Sigmoid colon (tissue), 6 donors: ENCODE measurements at regions not wholly inside any gene's neighbourhood (a gene's known extent, or its start where the extent isn't known, plus 50 kb on each side); places are given as distances from the start of the nearest gene placed in this dataset.

Experiments
- DNase-seq: peaks from one replicate; pipeline ENCODE4 v3.0.0-alpha.2; 2019
- H3K27ac ChIP-seq, 4 donors: fragments of 200-600 bp; sonication (generic); one replicate each; pipeline ENCODE4 v1.5.1; 2016 to 2019; ENCODE audit warnings: mild to moderate bottlenecking in 1 of 4
- H3K27me3 ChIP-seq, 3 donors: fragments of 200-600 bp; sonication (generic); one replicate each; pipeline ENCODE4 v1.5.1; 2019; ENCODE audit warnings: mild to moderate bottlenecking in 1 of 3
- H3K36me3 ChIP-seq, 4 donors: fragments of 200-600 bp; sonication (generic); one replicate each; pipeline ENCODE4 v1.5.1; 2016 to 2019
- H3K4me1 ChIP-seq, 4 donors: fragments of 200-600 bp; sonication (generic); one replicate each; pipeline ENCODE4 v1.5.1; 2017 to 2019
- H3K4me3 ChIP-seq, 4 donors: fragments of 200-600 bp; sonication (generic); one replicate each; pipeline ENCODE4 v1.5.1; 2017 to 2019; ENCODE audit warnings: mild to moderate bottlenecking in 2 of 4, moderate library complexity in 1 of 4
- H3K9me3 ChIP-seq, 4 donors: fragments of 200-600 bp in 3 of 4; sonication (generic) in 3 of 4; one replicate each; pipeline versions ENCODE4 v1.5.1 to v1.6.1; 2013 to 2019
- EP300 ChIP-seq, 4 donors: sonication (generic); formaldehyde crosslinking; IDR thresholded peaks; one replicate each; pipeline ENCODE4 v1.6.1; 2017; ENCODE audit warnings: antibody characterized with exemption in 4 of 4
- POLR2A ChIP-seq, 2 donors: fragments of 450-650 bp; IDR thresholded peaks; one replicate each; pipeline ENCODE4 v1.6.1; 2016; ENCODE audit warnings: antibody characterized with exemption in 2 of 2, mild to moderate bottlenecking in 2 of 2, moderate library complexity in 2 of 2
- POLR2AphosphoS5 ChIP-seq, 4 donors: sonication (generic); formaldehyde crosslinking; IDR thresholded peaks; one replicate each; pipeline ENCODE4 v1.6.1; 2017; ENCODE audit warnings: antibody characterized with exemption in 4 of 4
- WGBS, 2 donors: extraction: QIAGEN DNeasy Blood & Tissue Kit; methylation state at CpG; one replicate each; pipeline ENCODE4 v1.1.7; 2013; 5-methylcytosine and 5-hydroxymethylcytosine counted together
- intact Hi-C: fragments of 100-400 bp; cut with DNase I; formaldehyde crosslinking; loops from one replicate; pipeline ENCODE4 v1.15.1; 2023
- TF ChIP-seq, protein P1 (sequence below), 4 experiments: fragments of 450-650 bp in 3 of 4; fragments of 200-600 bp in 1 of 4; IDR thresholded peaks; one replicate each; pipeline ENCODE4 v1.5.1; 2016 to 2019; ENCODE audit warnings: antibody characterized with exemption in 4 of 4, mild to moderate bottlenecking in 3 of 4, moderate library complexity in 2 of 4
- donor health status: healthy with polysubstance abuse.
- donor health status: healthy.

DNA sequence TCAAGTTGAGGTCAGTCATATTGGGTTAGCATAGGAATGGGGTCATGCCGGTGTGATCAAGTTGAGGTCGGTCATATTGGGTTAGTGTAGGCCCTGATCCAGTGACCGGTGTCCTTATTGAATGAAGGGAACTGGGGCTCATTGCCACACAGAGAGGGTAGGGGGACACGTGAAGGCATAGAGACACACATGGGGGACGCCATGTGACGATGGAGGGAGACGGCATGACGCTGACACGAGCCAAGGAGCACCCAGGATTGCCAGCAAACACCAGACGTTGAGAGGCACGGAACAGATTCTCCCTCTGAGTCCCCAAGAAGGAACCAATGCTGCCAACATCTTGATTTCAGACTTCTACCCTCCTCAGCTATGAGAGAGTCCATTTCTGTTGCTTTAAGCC is 136.9 kb upstream of the ZBTB40 start:
- 91 to 92% methylated on average over 11 of the region's 11 CpGs for WGBS, 2 donors
- no peaks in the 10 kb centered on the region for H3K9me3 ChIP-seq
- H3K27ac ChIP-seq = no peak overlapping the region
- intact Hi-C loops = no loop called here
- no peaks in the 10 kb centered on the region for H3K36me3 ChIP-seq
- no peak overlapping the region for H3K4me3 ChIP-seq
- peaks cover 0 to 16% (median 0%) of the 10 kb centered on the region in 3 donors for H3K27me3 ChIP-seq
- H3K4me1 ChIP-seq = peaks cover 0 to 7% (median 0%) of the 10 kb centered on the region in 4 donors
- no peak for DNase-seq
- TF ChIP-seq EP300 (IDR thresholded peaks at IDR 0.05) (no peak), POLR2A (IDR thresholded peaks at IDR 0.05) (no peak), POLR2AphosphoS5 (IDR thresholded peaks at IDR 0.05) (no peak)
- TF ChIP-seq, protein P1, sequence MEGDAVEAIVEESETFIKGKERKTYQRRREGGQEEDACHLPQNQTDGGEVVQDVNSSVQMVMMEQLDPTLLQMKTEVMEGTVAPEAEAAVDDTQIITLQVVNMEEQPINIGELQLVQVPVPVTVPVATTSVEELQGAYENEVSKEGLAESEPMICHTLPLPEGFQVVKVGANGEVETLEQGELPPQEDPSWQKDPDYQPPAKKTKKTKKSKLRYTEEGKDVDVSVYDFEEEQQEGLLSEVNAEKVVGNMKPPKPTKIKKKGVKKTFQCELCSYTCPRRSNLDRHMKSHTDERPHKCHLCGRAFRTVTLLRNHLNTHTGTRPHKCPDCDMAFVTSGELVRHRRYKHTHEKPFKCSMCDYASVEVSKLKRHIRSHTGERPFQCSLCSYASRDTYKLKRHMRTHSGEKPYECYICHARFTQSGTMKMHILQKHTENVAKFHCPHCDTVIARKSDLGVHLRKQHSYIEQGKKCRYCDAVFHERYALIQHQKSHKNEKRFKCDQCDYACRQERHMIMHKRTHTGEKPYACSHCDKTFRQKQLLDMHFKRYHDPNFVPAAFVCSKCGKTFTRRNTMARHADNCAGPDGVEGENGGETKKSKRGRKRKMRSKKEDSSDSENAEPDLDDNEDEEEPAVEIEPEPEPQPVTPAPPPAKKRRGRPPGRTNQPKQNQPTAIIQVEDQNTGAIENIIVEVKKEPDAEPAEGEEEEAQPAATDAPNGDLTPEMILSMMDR (IDR thresholded peaks at IDR 0.05) = no peak

DNA sequence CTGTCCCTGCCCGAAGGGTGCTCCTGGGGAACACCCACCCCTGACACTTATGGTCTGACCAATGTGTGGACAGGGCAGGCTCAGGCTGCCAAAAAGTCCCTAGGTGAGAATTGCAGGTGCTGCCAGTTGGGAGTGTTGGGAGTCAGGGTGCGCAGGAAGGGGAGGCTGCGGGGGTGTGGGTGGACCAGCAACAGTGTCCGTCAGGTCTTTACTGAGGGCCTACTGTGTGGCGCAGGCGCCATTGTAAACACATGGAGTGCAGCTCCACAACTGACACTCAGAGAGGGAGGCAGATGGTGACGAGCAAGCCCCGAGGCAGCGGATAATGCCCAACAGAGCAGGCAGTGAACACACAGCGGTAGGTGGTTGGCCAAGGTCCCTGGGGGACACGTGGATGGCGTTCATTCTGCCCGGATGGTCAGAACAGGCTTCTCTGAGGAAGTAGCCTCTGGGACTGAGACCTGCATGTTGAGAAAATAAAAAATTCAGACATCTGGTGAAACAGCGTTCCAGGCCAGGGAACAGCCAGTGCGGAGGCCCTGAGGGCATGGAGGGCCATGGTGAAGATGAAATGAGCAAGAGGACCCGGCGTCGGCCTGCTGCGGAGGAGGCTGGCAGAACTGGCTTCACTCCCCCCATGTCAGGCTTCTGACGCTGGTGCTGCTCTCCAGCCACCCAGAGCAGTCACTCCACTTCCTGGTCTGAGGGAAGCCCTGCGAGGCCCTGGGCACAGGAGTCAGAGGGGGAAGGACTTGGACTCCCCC is 136.2 kb upstream of the ZBTB40 start:
- peaks cover 0 to 16% (median 0%) of the 10 kb centered on the region in 3 donors for H3K27me3 ChIP-seq
- no peak overlapping the region for H3K27ac ChIP-seq
- no peak overlapping the region for H3K4me3 ChIP-seq
- WGBS, 2 donors = 83 to 86% methylated on average over 21 of the region's 21 CpGs
- TF ChIP-seq EP300 (IDR thresholded peaks at IDR 0.05) (no peak), POLR2AphosphoS5 (IDR thresholded peaks at IDR 0.05) (no peak), POLR2A (IDR thresholded peaks at IDR 0.05) (no peak)
- TF ChIP-seq, protein P1 (IDR thresholded peaks at IDR 0.05) = no peak
- peaks cover 0 to 7% (median 0%) of the 10 kb centered on the region in 4 donors for H3K4me1 ChIP-seq
- DNase-seq = no peak
- intact Hi-C loops = no loop called here
- no peaks in the 10 kb centered on the region for H3K9me3 ChIP-seq
- H3K36me3 ChIP-seq = no peaks in the 10 kb centered on the region

DNA sequence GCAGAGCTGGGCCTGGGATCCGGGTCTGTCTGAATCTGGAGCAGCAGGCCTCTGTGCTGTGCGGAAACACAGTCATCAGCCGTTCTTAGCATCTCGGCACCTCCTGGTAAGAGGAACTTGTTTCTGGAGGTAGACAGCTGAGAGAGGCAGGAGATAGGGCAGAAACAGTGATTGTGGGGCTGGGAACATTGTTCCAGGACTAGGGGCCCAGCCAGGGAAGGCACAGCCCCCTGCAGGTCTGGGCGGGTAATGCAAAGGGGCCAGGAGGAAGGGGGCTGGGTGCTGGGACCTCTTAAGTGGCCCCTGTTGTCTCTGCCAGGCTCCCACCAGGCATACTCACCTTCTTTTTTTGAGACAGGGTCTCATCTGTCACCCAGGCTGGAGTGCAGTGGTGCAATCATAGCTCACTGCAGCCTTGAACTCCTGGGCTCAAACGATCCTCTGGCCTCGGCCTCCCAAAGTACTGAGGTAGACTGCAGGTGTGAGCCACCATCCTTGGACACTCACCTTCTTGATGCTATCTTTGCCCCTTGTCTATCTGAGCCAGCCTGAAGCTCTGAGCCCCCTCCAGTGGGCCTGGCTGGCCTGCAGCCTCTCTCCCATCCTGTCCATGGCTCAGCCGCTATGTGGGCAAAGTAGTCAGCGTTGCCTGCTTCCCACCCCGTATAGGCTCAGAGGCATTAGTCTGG is 134.3 kb upstream of the ZBTB40 start:
- Histone ChIP-seq H3K4me1 (peaks cover 0 to 7% (median 0%) of the 10 kb centered on the region in 4 donors), H3K36me3 (no peaks in the 10 kb centered on the region), H3K27me3 (peaks cover 0 to 12% (median 0%) of the 10 kb centered on the region in 3 donors), H3K9me3 (no peaks in the 10 kb centered on the region), H3K4me3 (no peak overlapping the region), H3K27ac (no peak overlapping the region)
- intact Hi-C loops = no loop called here
- TF ChIP-seq, protein P1 (IDR thresholded peaks at IDR 0.05) = no peak
- TF ChIP-seq EP300 (IDR thresholded peaks at IDR 0.05) (no peak), POLR2AphosphoS5 (IDR thresholded peaks at IDR 0.05) (no peak), POLR2A (IDR thresholded peaks at IDR 0.05) (no peak)
- no peak for DNase-seq
- 78 to 84% methylated on average over 10 of the region's 10 CpGs for WGBS, 2 donors

GRCh38 chr1:22317920-22318243 is 133.8 kb upstream of the ZBTB40 start:
- H3K27ac ChIP-seq = no peak overlapping the region
- peaks cover 0 to 12% (median 0%) of the 10 kb centered on the region in 3 donors for H3K27me3 ChIP-seq
- H3K9me3 ChIP-seq = no peaks in the 10 kb centered on the region
- H3K4me1 ChIP-seq = peaks cover 0 to 7% (median 0%) of the 10 kb centered on the region in 4 donors
- DNase-seq = no peak
- 87 to 89% methylated on average over 3 of the region's 3 CpGs for WGBS, 2 donors
- TF ChIP-seq POLR2AphosphoS5 (IDR thresholded peaks at IDR 0.05) (no peak), EP300 (IDR thresholded peaks at IDR 0.05) (no peak), POLR2A (IDR thresholded peaks at IDR 0.05) (no peak)
- H3K4me3 ChIP-seq = no peak overlapping the region
- intact Hi-C loops = no loop called here
- H3K36me3 ChIP-seq = no peaks in the 10 kb centered on the region

DNA sequence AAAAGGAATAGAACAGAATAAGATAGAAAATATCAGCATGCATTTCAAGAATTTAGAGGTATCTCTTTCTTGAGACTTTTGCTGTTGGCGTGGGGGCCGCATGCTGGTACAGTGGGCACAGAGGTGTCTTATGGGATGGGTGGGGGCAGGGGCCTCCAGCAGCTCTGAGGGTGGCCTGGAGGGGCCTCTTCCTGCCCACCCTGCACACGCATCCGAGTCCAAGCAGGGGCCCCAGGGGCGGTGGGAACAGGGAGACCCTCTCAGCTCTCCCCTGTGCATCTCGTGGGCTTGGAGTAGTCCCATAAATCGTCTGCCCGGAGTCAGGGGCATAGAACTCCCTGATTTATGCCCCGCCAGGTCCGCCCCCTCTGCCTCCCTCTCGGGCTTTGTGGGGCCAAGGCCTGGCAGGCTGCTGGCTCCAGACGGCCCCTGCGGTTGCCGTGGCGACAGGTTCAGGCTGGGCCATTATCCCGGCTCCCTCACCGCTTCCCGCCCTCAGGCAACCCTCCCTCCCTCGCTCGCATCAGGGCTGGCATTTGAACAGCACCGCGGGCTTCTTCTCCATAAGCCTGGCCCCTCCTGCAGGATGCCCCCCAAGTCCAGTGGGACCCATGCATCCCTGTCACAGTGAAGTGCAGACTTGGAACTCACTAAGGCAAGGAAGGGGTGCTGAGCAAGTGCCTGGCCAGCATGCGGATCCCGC is 133.2 kb upstream of the ZBTB40 start:
- intact Hi-C loops = no loop called here
- WGBS, 2 donors = 31 to 44% methylated on average over 24 of the region's 24 CpGs
- H3K36me3 ChIP-seq = no peaks in the 10 kb centered on the region
- TF ChIP-seq POLR2A (IDR thresholded peaks at IDR 0.05) (no peak), EP300 (IDR thresholded peaks at IDR 0.05) (no peak), POLR2AphosphoS5 (IDR thresholded peaks at IDR 0.05) (no peak)
- TF ChIP-seq, protein P1 (IDR thresholded peaks at IDR 0.05) = no peak
- H3K4me3 ChIP-seq = no peak overlapping the region
- no peak for DNase-seq
- no peaks in the 10 kb centered on the region for H3K9me3 ChIP-seq
- H3K27ac ChIP-seq = no peak overlapping the region
- peaks cover 0 to 12% (median 0%) of the 10 kb centered on the region in 3 donors for H3K27me3 ChIP-seq
- peaks cover 0 to 7% (median 0%) of the 10 kb centered on the region in 4 donors for H3K4me1 ChIP-seq
